ENCODE measurements at regions not wholly inside any gene's neighbourhood (a gene's known extent, or its start where the extent isn't known, plus 50 kb on each side); places are given as distances from the start of the nearest gene placed in this dataset.
A peak's percentile ranks its signal among the peaks of the same experiment; 100 is the strongest.

DNA sequence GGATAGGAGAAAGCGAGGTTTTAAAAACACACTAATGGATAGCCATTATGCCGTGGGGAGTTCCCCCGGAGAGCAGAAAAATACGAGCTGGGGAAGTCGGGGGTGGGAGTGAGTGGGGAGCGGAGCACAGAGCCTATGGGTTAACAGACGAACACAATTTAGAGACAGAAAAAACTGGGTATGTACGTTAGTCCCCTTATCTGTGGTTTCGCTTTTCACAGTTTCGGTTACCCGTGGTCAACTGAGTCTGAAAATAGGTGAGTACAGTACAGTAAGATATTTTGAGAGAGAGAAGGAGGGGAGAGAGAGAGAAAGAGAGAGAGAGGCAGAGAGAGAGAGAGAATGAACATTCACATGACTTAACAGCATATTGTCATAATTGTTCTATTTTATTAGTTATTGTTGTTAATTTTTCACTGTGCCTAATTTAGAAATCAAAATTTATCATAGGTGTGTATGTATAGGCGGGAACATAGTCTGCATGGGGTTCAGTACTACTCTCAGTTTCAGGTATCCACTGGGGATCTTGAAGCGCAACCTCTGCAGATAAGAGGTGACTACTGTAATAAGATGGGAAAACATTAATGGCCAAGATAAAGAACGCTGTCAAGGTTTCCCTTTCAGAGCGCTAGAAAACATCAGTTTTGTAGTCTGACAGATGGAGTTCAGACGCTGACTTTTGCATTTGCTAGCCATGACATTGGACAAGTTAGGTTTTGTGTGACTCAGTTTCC lies 125.6 kb upstream of the LMO4 start:
- no peaks in the 10 kb centered on the region for H4K20me1 ChIP-seq (ENCODE audit: low read length)
- no peaks in the 10 kb centered on the region for H3F3A ChIP-seq (ENCODE audit: low read length, unreplicated experiment)
- no peaks in the 10 kb centered on the region for H3K79me2 ChIP-seq (ENCODE audit: low read length)
- ATAC-seq (no peak), DNase-seq (no peak)
- H3K4me1 ChIP-seq (ENCODE audit: insufficient read depth, low read length): peaks cover 24% of the 10 kb centered on the region
- no peaks in the 10 kb centered on the region for H3K9me3 ChIP-seq (ENCODE audit: low read length)
- H3K36me3 ChIP-seq (ENCODE audit: low read depth, low read length): no peaks in the 10 kb centered on the region
- CTCF ChIA-PET: no interaction called here
- no peak overlapping the region for H3K27ac ChIP-seq (ENCODE audit: low read length)
- intact Hi-C loops (cut with micrococcal nuclease): no loop called here
- BruUV-seq (replicated peaks): no TSS peak
- H3K4me2 ChIP-seq (ENCODE audit: low read length): no peak overlapping the region
- H3K27me3 ChIP-seq (ENCODE audit: low read length): no peaks in the 10 kb centered on the region
- POLR2A ChIA-PET (ENCODE audit: unreplicated experiment): no interaction called here
- no peak overlapping the region for H3K4me3 ChIP-seq (ENCODE audit: low read length)
- H3K9me2 ChIP-seq (replicated peaks; ENCODE audit: low read length): no peaks in the 10 kb centered on the region
- H3K9ac ChIP-seq (ENCODE audit: low read length): no peak overlapping the region
- TF ChIP-seq, protein P1, sequence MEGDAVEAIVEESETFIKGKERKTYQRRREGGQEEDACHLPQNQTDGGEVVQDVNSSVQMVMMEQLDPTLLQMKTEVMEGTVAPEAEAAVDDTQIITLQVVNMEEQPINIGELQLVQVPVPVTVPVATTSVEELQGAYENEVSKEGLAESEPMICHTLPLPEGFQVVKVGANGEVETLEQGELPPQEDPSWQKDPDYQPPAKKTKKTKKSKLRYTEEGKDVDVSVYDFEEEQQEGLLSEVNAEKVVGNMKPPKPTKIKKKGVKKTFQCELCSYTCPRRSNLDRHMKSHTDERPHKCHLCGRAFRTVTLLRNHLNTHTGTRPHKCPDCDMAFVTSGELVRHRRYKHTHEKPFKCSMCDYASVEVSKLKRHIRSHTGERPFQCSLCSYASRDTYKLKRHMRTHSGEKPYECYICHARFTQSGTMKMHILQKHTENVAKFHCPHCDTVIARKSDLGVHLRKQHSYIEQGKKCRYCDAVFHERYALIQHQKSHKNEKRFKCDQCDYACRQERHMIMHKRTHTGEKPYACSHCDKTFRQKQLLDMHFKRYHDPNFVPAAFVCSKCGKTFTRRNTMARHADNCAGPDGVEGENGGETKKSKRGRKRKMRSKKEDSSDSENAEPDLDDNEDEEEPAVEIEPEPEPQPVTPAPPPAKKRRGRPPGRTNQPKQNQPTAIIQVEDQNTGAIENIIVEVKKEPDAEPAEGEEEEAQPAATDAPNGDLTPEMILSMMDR (conservative IDR thresholded peaks at IDR 0.05; ENCODE audit: low read depth, low read length): no peak
- no peak for TF ChIP-seq EZH2phosphoT487 (IDR thresholded peaks at IDR 0.05; ENCODE audit: borderline replicate concordance, low read length)
- no peak for TF ChIP-seq EZH2 (IDR thresholded peaks at IDR 0.05; ENCODE audit: low read length, unreplicated experiment)
- H2AFZ ChIP-seq (ENCODE audit: low read length): no peak overlapping the region

DNA sequence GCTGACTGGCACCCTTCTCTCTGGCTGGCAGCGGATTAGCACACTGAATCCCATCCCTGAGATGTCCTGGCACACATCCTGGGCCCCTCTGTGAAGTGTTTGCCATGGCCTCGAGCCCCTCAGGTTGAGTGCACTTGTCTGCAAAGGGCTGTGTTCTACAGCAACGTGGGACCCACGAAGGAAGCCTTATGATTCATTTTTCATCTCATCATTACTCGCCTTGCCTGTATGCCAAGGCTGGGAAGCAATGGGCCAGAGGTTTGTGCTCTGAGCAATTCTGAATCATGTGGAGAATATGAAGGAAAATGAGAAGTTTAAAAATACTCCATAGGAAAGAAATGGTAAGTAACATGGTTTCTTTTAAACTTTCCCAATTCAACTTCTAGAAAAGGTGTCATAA lies 124.8 kb upstream of the LMO4 start:
- H3F3A ChIP-seq (ENCODE audit: low read length, unreplicated experiment): no peaks in the 10 kb centered on the region
- no peaks in the 10 kb centered on the region for H3K9me3 ChIP-seq (ENCODE audit: low read length)
- H3K4me1 ChIP-seq (ENCODE audit: insufficient read depth, low read length): peaks cover 24% of the 10 kb centered on the region
- BruUV-seq (replicated peaks): no TSS peak
- H3K79me2 ChIP-seq (ENCODE audit: low read length): no peaks in the 10 kb centered on the region
- H3K27me3 ChIP-seq (ENCODE audit: low read length): no peaks in the 10 kb centered on the region
- peak overlapping the region; percentile 7 for H3K4me2 ChIP-seq (ENCODE audit: low read length)
- DNase-seq (peak; percentile 65), ATAC-seq (peak; percentile 71)
- no peak overlapping the region for H3K9ac ChIP-seq (ENCODE audit: low read length)
- ChIA-PET POLR2A (ENCODE audit: unreplicated experiment) (no interaction called here), CTCF (no interaction called here)
- no peaks in the 10 kb centered on the region for H4K20me1 ChIP-seq (ENCODE audit: low read length)
- no peaks in the 10 kb centered on the region for H3K9me2 ChIP-seq (replicated peaks; ENCODE audit: low read length)
- no peaks in the 10 kb centered on the region for H3K36me3 ChIP-seq (ENCODE audit: low read depth, low read length)
- H3K4me3 ChIP-seq (ENCODE audit: low read length): no peak overlapping the region
- peak overlapping the region; percentile 32 for H3K27ac ChIP-seq (ENCODE audit: low read length)
- TF ChIP-seq EZH2 (IDR thresholded peaks at IDR 0.05; ENCODE audit: low read length, unreplicated experiment): no peak
- no peak for TF ChIP-seq EZH2phosphoT487 (IDR thresholded peaks at IDR 0.05; ENCODE audit: borderline replicate concordance, low read length)
- TF ChIP-seq, protein P1 (conservative IDR thresholded peaks at IDR 0.05; ENCODE audit: low read depth, low read length): no peak
- intact Hi-C loops (cut with micrococcal nuclease): no loop called here
- peak overlapping the region; percentile 13; the same call in 1 of the 2 replicates for H2AFZ ChIP-seq (ENCODE audit: low read length)

DNA sequence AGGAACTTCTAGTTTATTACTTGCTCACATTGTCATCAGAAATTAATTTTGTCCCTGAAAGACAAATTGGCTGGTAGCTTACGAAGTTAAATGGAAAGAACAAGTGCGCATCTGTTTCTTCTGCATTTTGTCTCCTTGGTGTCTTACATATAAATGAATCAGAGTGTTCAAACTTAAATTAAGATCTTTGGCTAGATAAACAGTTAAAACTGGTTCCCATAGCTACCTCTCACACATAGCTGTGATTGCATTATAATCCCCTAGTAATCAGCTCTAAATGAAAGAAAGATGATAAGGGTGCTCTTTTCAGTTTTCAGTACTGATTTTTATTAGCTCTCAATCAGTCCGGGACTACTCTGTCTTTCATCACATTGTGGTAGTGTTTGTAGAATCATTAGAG lies 124.2 kb upstream of the LMO4 start:
- TF ChIP-seq EZH2phosphoT487 (IDR thresholded peaks at IDR 0.05; ENCODE audit: borderline replicate concordance, low read length): no peak
- TF ChIP-seq, protein P1 (conservative IDR thresholded peaks at IDR 0.05; ENCODE audit: low read depth, low read length): no peak
- no peak for TF ChIP-seq EZH2 (IDR thresholded peaks at IDR 0.05; ENCODE audit: low read length, unreplicated experiment)
- Histone ChIP-seq H3K9me2 (replicated peaks; ENCODE audit: low read length) (no peaks in the 10 kb centered on the region), H3K4me3 (ENCODE audit: low read length) (no peak overlapping the region), H3K9ac (ENCODE audit: low read length) (no peak overlapping the region), H3K36me3 (ENCODE audit: low read depth, low read length) (no peaks in the 10 kb centered on the region), H3K9me3 (ENCODE audit: low read length) (no peaks in the 10 kb centered on the region), H3K79me2 (ENCODE audit: low read length) (no peaks in the 10 kb centered on the region), H2AFZ (ENCODE audit: low read length) (0 out of 2 replicates have a peak overlapping the region, but pooled peaks have one; percentile 13), H3K4me1 (ENCODE audit: insufficient read depth, low read length) (peaks cover 24% of the 10 kb centered on the region), H4K20me1 (ENCODE audit: low read length) (no peaks in the 10 kb centered on the region), H3K27ac (ENCODE audit: low read length) (peak overlapping the region; percentile 32), H3K4me2 (ENCODE audit: low read length) (peak overlapping the region; percentile 7), H3F3A (ENCODE audit: low read length, unreplicated experiment) (no peaks in the 10 kb centered on the region), H3K27me3 (ENCODE audit: low read length) (no peaks in the 10 kb centered on the region)
- intact Hi-C loops (cut with micrococcal nuclease): no loop called here
- ChIA-PET POLR2A (ENCODE audit: unreplicated experiment) (interaction anchor here (0.7 kb wide), 1 partner anchor 932 kb away, joined by 3 read pairs; no protein-coding TSS in a partner anchor), CTCF (no interaction called here)
- DNase-seq: no peak
- no peak for ATAC-seq
- no TSS peak for BruUV-seq (replicated peaks)
